ENCODE measurements at regions not wholly inside any gene's neighbourhood (a gene's known extent, or its start where the extent isn't known, plus 50 kb on each side); places are given as distances from the start of the nearest gene placed in this dataset.
A peak's percentile ranks its signal among the peaks of the same experiment; 100 is the strongest.

GRCh38 chr12:67506739-67507138, 141.8 kb upstream of the DYRK2 start:
- no peak for DNase-seq

- no peak for DNase-seq
These were observed 139.7 kb upstream of the DYRK2 start for GRCh38 chr12:67508830-67509229.

- DNase-seq: no peak
These were observed 138.7 kb upstream of the DYRK2 start for GRCh38 chr12:67509666-67510386.

GRCh38 chr12:67512061-67512460, 136.5 kb upstream of the DYRK2 start:
- DNase-seq: no peak

- peak; percentile 67 for DNase-seq
These were observed 134.0 kb upstream of the DYRK2 start for GRCh38 chr12:67514502-67514901.

GRCh38 chr12:67515679-67516340, 132.7 kb upstream of the DYRK2 start:
- DNase-seq: peak; percentile 80

- peak; percentile 71 for DNase-seq
These were observed 131.2 kb upstream of the DYRK2 start for GRCh38 chr12:67517181-67517887.

GRCh38 chr12:67519484-67520433, 128.8 kb upstream of the DYRK2 start:
- no peak for DNase-seq

- no peak for DNase-seq
These were observed 127.9 kb upstream of the DYRK2 start for GRCh38 chr12:67520606-67521005.

GRCh38 chr12:67522222-67522621, 126.3 kb upstream of the DYRK2 start:
- no peak for DNase-seq

GRCh38 chr12:67523538-67523937, 125.0 kb upstream of the DYRK2 start:
- DNase-seq: no peak

- DNase-seq: peak; percentile 25
These were observed 123.5 kb upstream of the DYRK2 start for GRCh38 chr12:67524861-67525616.

GRCh38 chr12:67525617-67525884, 123.0 kb upstream of the DYRK2 start:
- DNase-seq: no peak

GRCh38 chr12:67526129-67526528, 122.4 kb upstream of the DYRK2 start:
- DNase-seq: no peak

GRCh38 chr12:67531051-67531450, 117.5 kb upstream of the DYRK2 start:
- DNase-seq: no peak

GRCh38 chr12:67531501-67531900, 117.0 kb upstream of the DYRK2 start:
- DNase-seq: no peak

- DNase-seq: no peak
These were observed 115.4 kb upstream of the DYRK2 start for GRCh38 chr12:67533159-67533558.

- no peak for DNase-seq
These were observed 114.5 kb upstream of the DYRK2 start for GRCh38 chr12:67534046-67534445.

GRCh38 chr12:67534681-67535080, 113.9 kb upstream of the DYRK2 start:
- no peak for DNase-seq

GRCh38 chr12:67535176-67535575, 113.4 kb upstream of the DYRK2 start:
- no peak for DNase-seq

GRCh38 chr12:67535971-67536370, 112.6 kb upstream of the DYRK2 start:
- DNase-seq: no peak

GRCh38 chr12:67539329-67539728, 109.2 kb upstream of the DYRK2 start:
- no peak for DNase-seq
